ENCODE measurements at regions not wholly inside any gene's neighbourhood (a gene's known extent, or its start where the extent isn't known, plus 50 kb on each side); places are given as distances from the start of the nearest gene placed in this dataset.
"Not testable (repeated sequence)": the region's sequence is repeated elsewhere in the genome, so short reads cannot be mapped to it uniquely, and the experiment has no call there.

DNA sequence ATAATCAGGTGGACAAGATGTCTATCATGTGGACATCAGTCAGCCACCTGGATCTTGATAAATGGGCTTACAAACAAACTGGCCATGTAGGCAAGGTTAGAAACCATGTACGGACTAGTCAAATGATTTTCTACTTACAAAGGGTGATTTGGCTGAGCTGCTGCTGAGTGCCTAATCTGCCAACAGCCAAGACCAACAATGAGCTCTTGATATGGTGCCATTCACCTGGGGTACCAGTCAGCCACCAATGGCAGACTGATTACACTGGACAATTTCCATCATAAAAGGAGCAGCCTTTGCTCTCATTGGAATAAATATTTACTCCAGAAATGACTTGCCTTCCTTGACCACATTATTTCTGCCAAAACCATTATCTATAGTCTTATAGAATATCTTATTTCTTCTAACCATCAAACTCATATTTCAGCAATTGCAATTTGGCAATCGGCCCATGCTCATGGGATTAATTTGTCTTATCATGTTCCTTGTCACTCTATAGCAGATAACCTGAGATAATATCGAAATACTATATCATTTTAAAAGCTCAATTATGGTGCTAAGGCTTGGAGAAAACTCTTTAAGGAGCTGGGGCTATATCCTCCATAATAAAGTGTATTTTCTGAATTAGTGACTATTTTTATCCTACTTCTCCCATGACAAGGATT is 135.1 kb downstream of the SLC25A46 start:
- intact Hi-C loops (cut with DNase I) = no loop called here
- no peak overlapping the region for H3K27ac ChIP-seq
- no peak for DNase-seq (ENCODE audit: extremely low spot score in 2 of 2)
- no peaks in the 10 kb centered on the region for H3K36me3 ChIP-seq
- H3K4me1 ChIP-seq = no peaks in the 10 kb centered on the region
- TF ChIP-seq POLR2A (IDR thresholded peaks at IDR 0.05) (no peak), POLR2AphosphoS5 (IDR thresholded peaks at IDR 0.05; ENCODE audit: insufficient read depth in 1 of 2, low read depth in 1 of 2) (no peak)
- TF ChIP-seq, protein P1, sequence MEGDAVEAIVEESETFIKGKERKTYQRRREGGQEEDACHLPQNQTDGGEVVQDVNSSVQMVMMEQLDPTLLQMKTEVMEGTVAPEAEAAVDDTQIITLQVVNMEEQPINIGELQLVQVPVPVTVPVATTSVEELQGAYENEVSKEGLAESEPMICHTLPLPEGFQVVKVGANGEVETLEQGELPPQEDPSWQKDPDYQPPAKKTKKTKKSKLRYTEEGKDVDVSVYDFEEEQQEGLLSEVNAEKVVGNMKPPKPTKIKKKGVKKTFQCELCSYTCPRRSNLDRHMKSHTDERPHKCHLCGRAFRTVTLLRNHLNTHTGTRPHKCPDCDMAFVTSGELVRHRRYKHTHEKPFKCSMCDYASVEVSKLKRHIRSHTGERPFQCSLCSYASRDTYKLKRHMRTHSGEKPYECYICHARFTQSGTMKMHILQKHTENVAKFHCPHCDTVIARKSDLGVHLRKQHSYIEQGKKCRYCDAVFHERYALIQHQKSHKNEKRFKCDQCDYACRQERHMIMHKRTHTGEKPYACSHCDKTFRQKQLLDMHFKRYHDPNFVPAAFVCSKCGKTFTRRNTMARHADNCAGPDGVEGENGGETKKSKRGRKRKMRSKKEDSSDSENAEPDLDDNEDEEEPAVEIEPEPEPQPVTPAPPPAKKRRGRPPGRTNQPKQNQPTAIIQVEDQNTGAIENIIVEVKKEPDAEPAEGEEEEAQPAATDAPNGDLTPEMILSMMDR (IDR thresholded peaks at IDR 0.05) = no peak
- H3K9me3 ChIP-seq = no peaks in the 10 kb centered on the region
- H3K4me3 ChIP-seq = no peak overlapping the region
- no peaks in the 10 kb centered on the region for H3K27me3 ChIP-seq

- intact Hi-C loops (cut with DNase I); DNase-seq (ENCODE audit: extremely low spot score in 2 of 2); H3K27ac ChIP-seq; H3K4me1 ChIP-seq; H3K9me3 ChIP-seq; H3K4me3 ChIP-seq; H3K27me3 ChIP-seq; H3K36me3 ChIP-seq: not testable (repeated sequence)
Observed at GRCh38 chr5:110875115-110875514, 136.3 kb downstream of the SLC25A46 start.

GRCh38 chr5:110878115-110878514 is 139.3 kb downstream of the SLC25A46 start:
- Histone ChIP-seq H3K36me3 (no peaks in the 10 kb centered on the region), H3K27ac (no peak overlapping the region), H3K4me1 (no peaks in the 10 kb centered on the region), H3K27me3 (no peaks in the 10 kb centered on the region), H3K9me3 (no peaks in the 10 kb centered on the region), H3K4me3 (no peak overlapping the region)
- TF ChIP-seq, protein P1 (IDR thresholded peaks at IDR 0.05) = no peak
- TF ChIP-seq POLR2A (IDR thresholded peaks at IDR 0.05) (no peak), POLR2AphosphoS5 (IDR thresholded peaks at IDR 0.05; ENCODE audit: insufficient read depth in 1 of 2, low read depth in 1 of 2) (no peak)
- no peak for DNase-seq (ENCODE audit: extremely low spot score in 2 of 2)
- intact Hi-C loops (cut with DNase I) = no loop called here

GRCh38 chr5:110879675-110880074 is 140.9 kb downstream of the SLC25A46 start:
- TF ChIP-seq POLR2A (IDR thresholded peaks at IDR 0.05) = no peak
- TF ChIP-seq POLR2AphosphoS5 (IDR thresholded peaks at IDR 0.05; ENCODE audit: insufficient read depth in 1 of 2, low read depth in 1 of 2) = no peak
- TF ChIP-seq, protein P1 (IDR thresholded peaks at IDR 0.05) = no peak
- Histone ChIP-seq H3K27me3 (no peaks in the 10 kb centered on the region), H3K4me3 (no peak overlapping the region), H3K27ac (no peak overlapping the region), H3K4me1 (no peaks in the 10 kb centered on the region), H3K36me3 (no peaks in the 10 kb centered on the region), H3K9me3 (no peaks in the 10 kb centered on the region)
- DNase-seq (ENCODE audit: extremely low spot score in 2 of 2) = no peak
- intact Hi-C loops (cut with DNase I) = no loop called here

- H3K36me3 ChIP-seq = no peaks in the 10 kb centered on the region
- TF ChIP-seq POLR2AphosphoS5 (IDR thresholded peaks at IDR 0.05; ENCODE audit: insufficient read depth in 1 of 2, low read depth in 1 of 2) = peak in 1 of 2 donors; percentile 71
- no peak for TF ChIP-seq POLR2A (IDR thresholded peaks at IDR 0.05)
- no peaks in the 10 kb centered on the region for H3K27me3 ChIP-seq
- H3K4me1 ChIP-seq = no peaks in the 10 kb centered on the region
- no peak for DNase-seq (ENCODE audit: extremely low spot score in 2 of 2)
- no peak overlapping the region for H3K27ac ChIP-seq
- no peaks in the 10 kb centered on the region for H3K9me3 ChIP-seq
- no peak overlapping the region for H3K4me3 ChIP-seq
- intact Hi-C loops (cut with DNase I) = no loop called here
Observed at GRCh38 chr5:110880413-110880812, 141.6 kb downstream of the SLC25A46 start.

- no peak for DNase-seq (ENCODE audit: extremely low spot score in 2 of 2)
Observed at GRCh38 chr5:110884005-110884404, 145.2 kb downstream of the SLC25A46 start.

DNA sequence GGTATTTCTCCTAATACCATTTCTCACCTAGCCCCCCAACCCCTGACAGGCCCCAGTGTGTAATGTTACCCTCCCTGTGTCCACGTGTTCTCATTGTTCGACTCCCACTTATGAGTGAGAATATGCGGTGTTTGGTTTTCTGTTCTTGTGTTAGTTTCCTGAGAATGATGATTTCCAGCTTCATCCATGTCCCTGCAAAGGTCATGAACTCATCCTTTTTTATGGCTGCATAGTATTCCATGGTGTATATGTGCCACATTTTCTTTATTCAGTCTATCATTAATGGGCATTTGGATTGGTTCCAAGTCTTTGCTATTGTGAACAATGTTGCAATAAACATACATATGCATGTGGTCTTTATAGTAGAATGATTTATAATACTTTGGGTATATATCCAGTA is 148.4 kb downstream of the SLC25A46 start:
- H3K9me3 ChIP-seq; intact Hi-C loops (cut with DNase I); H3K36me3 ChIP-seq; H3K27me3 ChIP-seq; H3K4me1 ChIP-seq; H3K27ac ChIP-seq; DNase-seq (ENCODE audit: extremely low spot score in 2 of 2); H3K4me3 ChIP-seq: not testable (repeated sequence)

More at GRCh38 chr5:110884005-110884404, 145.2 kb downstream of the SLC25A46 start:
- Histone ChIP-seq H3K4me3 (no peak overlapping the region), H3K27me3 (no peaks in the 10 kb centered on the region), H3K36me3 (no peaks in the 10 kb centered on the region), H3K4me1 (no peaks in the 10 kb centered on the region), H3K9me3 (no peaks in the 10 kb centered on the region), H3K27ac (no peak overlapping the region)
- TF ChIP-seq, protein P1 (IDR thresholded peaks at IDR 0.05) = no peak
- TF ChIP-seq POLR2AphosphoS5 (IDR thresholded peaks at IDR 0.05; ENCODE audit: insufficient read depth in 1 of 2, low read depth in 1 of 2) (no peak), POLR2A (IDR thresholded peaks at IDR 0.05) (no peak)
- intact Hi-C loops (cut with DNase I) = no loop called here

DNA sequence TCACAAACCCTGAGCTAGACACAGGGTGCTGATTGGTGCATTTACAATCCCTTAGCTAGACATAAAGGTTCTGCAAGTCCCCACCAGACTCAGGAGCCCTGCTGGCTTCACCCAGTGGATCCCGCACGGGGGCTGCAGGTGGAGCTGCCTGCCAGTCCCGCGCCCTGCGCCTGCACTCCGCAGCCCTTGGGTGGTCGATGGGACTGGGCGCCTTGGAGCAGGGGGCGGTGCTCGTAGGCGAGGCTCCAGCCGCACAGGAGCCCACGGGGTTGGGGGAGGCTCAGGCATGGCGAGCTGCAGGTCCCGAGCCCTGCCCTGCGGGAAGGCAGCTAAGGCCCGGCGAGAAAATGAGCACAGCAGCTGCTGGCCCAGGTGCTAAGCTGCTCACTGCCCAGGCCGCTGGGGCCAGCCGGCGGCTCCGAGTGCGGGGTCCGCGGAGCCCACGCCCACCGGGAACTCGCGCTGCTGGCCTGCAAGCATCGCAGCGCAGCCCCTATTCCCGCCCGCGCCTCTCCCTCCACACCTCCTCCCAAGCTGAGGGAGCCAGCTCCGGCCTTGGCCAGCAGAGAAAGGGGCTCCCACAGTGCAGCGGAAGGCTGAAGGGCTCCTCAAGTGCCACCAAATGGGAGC is 155.2 kb downstream of the SLC25A46 start:
- DNase-seq (ENCODE audit: extremely low spot score in 2 of 2); H3K4me1 ChIP-seq; H3K4me3 ChIP-seq; H3K27me3 ChIP-seq; intact Hi-C loops (cut with DNase I); H3K9me3 ChIP-seq; H3K36me3 ChIP-seq; H3K27ac ChIP-seq: not testable (repeated sequence)
